Fibroblast of the conjunctiva (primary cell): ENCODE measurements at regions not wholly inside any gene's neighbourhood (a gene's known extent, or its start where the extent isn't known, plus 50 kb on each side); places are given as distances from the start of the nearest gene placed in this dataset.

Source experiments
- DNase-seq: peaks from one replicate; pipeline ENCODE4 v3.0.0-alpha.2; 2010; ENCODE audit warnings: low read depth

DNA sequence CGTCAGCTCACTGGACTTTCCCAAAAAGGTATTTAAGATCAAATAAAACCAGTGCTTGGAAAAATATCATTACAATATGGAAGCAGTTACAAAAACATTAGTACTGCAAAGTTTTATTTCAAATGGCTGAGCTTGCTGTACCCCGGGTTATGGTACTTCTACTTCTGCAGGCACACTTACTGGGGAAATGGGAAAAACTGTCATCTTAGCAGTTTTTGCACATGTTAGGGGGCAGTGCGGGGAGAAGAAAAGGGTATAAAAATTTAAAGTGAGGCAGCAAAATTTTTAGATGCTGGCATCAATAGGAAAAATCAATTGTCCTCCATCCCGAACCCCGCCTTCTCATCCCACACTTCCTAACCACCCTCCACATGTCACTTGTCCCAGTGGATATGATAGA is 133.4 kb downstream of the ATG4C start:
- DNase-seq: no peak

DNA sequence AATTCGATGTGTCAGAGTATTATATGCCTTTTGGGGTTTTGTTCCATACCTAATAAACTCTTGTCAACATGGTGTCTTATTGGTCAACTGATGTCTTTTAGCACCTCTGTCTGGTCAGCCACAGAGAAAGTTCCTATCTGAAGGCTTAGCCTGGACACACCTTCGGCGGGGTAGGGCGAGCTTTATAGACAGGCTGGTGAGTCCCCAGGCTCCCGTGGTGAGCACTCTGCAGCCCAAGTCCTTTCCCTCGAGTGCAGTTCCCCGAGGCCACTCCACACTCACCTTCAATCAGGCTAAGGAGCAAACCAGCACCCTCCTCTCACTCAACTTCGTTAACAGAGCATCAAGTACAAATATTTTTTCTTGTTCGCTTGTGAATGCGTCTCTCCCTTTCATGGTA is 133.9 kb downstream of the ATG4C start:
- DNase-seq: no peak

DNA sequence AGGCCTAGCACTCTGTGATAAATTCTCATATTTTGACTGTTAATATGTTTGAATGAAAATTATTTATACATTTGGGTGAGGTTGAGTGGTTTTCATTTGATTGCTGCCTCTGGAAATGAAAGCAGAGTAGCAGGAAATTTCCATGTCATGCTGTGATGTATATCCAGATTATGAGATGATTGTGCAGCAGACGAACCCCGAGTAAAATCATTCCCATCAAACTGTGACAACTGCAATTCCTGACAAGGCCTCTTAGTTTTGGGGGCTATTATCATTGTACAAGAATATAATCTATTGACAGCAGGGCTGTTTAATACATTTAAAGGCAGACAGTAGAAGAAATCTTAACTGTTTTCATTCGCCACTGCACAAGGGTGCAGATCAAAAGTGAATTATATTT is 134.8 kb downstream of the ATG4C start:
- DNase-seq: no peak

DNA sequence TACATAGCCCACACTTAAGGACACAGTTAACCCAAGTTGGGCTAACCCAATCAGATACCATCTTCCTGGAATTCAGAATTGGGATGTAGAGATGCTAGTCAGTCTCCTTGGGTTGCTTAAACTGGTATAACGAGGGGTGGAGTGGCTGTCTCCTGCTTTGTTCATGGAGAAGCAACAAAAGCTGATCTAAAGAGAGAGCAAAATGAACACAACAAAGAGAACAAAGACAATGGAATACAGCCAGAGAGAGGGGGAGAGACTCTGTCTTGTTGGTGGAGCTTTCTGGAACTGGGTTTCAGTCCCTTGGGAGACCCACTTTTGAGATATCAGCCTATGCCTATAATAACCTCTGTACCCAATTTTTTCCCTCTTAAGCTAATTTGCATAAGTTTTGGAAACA is 138.1 kb downstream of the ATG4C start:
- DNase-seq: no peak

DNA sequence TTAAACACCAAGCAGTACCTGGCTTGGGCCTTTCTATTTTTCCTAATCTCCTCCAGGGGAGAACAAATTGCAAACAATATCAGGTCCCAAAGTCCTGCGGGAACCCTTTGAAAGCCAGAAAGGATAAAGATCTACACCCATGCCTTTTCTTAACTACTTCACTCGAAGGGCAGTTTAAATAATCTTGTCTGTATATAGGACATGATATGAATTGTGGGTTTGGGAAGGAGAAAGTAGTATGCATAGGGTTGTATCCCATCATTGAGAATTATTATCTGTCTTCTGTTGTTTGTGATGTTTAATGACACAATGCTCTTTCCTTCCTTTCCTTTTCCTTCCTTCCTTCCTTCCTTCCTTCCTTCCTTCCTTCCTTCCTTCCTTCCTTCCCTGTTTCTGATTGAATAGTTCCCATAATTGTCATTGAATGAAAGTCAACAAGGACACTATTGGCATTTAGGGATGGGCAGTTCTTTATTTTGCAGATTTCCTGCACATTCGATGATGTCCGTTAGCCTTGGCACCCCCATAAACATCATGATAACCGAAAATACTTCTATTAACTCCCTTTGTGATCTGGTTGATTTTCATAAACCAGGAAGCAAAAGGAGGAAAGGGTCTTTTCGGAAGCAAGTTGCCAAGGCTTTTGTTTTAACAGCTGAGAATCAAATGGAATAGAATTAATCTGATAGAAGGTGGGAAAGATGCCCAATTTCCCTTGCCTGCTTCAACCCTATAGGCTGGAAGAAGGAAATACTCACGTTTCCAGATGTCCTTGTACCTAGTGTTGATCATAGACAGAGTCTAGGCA is 141.3 kb downstream of the ATG4C start:
- no peak for DNase-seq

DNA sequence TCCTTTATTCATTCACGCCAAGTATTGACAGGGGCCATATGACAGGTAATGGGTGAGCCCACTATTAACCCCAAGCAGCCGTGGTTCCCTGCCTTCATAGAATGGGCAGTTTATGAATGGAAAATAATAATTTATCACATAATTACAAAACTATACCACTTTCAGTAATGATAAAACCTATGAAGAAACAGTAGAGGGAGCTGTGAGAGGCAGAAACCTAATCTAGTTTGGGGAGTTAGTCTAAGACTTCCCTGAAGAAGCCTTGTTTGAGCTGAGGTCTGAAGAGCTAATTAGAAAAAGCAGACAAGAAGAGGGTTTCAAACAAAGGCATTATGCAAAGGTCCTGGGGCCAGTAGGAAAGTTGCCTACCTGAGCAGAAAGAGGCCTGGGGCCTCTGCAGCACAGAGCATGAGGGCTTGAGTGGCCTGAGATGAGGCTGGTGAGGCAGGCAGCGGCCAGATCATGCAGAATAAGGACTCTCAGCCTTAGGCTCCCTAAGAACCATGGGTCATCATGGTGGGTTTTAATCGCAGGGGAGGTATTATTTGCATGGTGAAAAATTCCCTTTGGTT is 142.8 kb downstream of the ATG4C start:
- DNase-seq: no peak

DNA sequence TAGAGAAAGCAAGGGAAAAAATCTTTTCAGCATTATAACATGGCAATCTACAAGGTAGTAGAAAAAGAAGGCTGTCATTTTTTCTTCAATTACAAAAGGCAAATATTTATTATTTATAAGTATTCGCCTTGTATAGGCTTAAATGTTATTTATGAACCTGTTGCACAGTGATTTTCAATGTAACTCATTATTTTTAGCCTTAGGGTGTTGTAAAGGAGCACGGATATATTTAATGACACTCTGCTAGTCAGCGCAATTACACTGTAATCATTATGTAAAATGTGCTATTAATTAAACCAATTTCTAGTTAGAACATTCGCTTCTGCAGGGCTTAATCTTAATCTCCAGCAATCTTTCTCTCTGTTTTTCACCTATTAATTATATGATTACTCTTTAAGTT is 145.0 kb downstream of the ATG4C start:
- no peak for DNase-seq

DNA sequence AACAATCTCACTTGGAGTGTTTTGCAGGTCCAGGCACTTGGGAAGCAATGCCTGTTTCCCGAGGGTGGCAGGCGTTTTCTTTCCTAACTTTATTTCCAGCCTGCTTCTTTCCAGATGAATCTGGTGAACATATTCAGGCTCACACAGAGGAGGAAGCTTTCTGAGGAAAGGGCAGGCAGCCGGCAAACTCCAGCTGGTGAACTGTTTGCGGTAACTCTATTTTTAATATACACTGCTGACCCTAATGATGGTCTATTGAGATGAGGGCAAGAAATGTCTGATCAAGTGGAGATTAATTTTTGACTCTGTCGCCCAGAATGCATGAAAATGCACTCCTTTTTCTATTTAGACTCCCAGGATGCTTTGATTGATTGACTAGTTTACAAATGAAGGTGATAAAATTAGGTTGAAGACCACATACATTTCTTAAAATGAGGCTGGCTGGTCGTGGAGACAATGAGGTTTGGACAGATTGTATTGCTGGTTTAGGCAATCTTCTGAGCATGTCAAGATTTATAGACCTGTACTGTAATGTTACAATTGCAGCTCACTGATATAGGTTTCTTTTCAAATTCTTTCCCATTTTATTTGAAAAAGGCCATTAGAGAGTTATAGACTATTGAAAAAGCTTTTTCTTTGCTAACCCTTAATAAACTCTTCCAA is 153.8 kb downstream of the ATG4C start:
- DNase-seq: no peak

DNA sequence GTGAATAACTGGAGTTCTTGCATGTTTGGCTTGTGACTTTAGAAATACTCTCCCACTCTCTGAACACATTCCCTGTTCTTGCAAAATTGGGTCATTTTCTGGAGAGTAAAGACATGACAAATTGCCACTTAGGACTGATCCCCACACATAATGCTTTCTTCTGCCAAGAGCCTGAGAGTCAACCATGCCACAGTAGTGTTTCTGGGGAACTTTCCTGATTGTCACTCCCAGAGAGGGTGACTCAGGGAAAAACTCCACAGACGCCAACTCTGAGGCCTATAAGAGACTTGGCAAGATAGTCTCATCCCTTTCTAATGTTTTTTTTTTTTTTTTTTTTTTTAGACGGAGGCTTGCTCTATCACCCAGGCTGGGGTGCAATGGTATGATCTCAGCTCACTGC is 157.8 kb downstream of the ATG4C start:
- no peak for DNase-seq

DNA sequence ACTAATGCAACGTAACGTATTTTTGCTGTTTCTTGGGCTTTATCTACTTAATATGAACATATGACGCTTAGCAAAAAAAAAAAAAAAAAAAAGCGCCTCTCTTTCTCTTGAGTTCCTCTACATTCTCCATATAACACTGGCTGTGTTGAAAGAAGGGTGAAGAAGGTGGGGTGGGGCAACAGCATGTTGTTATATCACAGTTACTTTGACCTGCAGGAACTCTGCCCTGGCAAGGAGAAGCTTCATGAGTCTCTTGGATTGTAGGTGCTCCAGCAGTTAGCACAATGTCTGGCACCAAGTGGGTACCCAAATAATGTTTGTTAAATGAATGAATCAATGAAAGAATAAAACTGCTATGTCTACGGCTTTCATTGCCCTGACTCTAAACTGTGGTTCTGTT is 162.6 kb downstream of the ATG4C start:
- no peak for DNase-seq

DNA sequence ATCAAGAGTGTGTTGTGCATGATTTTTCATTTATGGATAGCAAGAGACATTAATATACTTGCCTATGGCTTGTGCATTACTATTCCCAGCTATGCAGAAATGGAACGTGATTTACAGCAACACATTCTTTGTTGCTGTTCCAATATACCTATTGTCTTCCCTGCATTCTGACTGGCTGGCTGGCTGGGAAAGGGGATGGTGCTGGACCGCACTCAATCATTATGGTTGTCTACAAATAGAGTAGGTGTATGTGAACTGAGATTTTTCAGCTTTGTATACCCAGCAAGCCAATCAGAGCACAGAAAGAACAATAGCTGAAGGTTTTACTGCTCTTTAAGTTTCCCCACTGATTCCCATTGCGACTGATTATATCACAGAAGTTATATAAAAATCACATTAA is 167.5 kb downstream of the ATG4C start:
- DNase-seq: no peak

DNA sequence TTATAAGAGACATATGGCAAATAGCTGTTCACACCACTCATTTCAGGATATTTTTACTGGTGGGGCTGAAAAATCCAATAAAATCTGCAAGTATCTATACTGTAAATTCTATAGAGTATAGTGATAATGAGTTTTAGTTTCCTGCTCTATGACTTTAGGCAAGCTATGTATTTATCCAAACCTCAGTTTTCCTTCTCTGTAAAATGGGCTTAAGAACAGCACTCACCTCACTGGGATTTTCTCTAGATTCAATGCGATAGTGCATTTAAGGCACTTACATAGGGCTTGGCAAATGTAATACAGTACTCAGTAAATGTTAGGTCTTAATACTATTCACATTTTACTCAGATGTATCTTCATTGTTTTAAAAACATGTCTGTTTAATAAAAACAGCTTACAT is 168.7 kb downstream of the ATG4C start:
- no peak for DNase-seq

DNA sequence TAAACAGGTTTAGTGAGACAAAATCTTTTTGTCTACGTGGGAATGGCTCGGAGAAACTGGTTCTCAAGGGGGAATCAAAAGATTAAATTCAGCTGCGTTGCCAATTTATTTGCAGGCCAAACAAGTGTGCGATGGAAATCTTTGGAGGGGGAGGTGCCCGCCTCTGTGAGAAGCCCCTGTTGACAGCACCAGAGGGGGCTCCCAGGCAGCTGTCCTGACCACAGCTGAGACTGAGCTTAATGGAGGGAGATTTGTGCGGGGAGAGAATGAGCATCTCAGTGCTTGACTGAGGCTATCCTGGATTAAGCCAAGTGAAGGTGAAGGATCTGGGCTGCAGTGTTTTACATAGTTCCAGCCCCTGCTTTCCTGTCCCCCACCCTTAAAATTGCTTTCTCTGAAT is 169.7 kb downstream of the ATG4C start:
- no peak for DNase-seq

DNA sequence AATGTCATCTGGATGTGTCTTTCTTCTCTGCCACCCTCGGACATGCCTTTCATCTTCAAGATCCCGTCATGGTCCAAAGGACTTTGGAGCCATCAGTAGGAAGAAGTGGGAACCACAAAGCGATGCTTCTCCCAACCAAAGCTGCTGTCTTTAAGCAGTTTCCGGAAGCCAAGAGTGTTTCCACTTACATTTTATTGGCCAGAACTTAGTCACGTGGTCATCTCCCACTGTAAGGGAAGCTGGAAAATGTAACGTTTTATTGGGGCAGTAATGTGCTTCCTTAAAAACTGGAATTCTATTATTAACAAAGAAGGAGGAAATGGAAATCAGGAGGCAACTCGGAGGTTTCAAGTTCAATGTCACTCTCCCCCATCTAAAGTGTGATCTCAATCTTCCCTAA is 170.8 kb downstream of the ATG4C start:
- DNase-seq: no peak

DNA sequence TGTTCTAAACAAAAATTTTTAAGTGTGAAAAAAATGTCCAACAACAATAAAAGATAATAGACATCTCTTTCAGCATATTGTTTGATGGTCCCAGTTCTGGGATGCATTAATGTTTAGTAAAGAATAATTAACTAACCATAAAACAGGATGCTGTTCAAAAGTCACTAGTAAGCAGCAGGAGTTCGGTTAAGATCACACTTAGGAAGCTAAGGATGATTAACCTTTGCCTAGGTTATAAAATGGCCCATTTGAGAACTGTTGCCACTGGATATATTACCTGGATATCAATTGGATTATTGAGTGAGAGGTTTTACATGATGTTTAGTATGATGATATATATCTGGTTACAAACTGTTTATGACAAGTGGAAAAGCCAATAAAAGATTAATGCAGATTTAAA is 171.7 kb downstream of the ATG4C start:
- no peak for DNase-seq

DNA sequence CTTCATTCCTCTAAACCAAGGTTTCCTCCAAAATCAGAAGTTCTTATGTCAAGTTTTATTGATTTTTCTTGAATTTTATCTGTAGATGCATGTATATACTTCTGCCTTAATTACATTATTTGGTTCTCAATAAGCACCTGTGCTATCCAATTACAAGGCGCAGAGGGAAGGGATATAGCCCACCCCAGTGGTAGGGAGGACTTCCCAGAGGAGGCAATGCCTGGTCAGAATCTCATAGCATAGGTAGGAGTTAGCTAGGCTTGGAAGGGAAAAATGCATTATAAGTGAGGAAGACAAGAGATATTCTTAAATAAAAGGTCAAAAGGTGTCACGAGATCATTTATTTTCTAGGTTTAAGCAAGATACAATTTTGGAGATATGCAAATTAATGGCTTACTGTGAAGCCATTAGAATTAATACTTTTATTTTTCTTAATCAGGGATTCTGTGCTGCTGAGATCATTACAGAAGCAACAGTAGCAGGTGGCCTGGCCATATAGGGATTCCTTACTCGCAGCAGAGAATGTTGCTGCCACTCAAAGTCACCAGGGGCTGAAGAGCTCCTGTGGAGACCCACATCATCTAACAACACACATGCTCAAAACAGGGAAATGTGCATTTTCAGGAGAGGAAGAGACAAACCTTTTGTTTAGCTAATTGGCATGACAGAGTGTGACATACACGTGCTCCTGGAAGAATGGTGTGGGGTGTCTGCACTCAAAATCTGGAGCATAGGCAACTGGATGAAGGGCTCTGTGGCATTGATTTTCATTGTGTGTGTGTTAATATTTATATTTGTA is 178.3 kb downstream of the ATG4C start:
- DNase-seq: no peak

DNA sequence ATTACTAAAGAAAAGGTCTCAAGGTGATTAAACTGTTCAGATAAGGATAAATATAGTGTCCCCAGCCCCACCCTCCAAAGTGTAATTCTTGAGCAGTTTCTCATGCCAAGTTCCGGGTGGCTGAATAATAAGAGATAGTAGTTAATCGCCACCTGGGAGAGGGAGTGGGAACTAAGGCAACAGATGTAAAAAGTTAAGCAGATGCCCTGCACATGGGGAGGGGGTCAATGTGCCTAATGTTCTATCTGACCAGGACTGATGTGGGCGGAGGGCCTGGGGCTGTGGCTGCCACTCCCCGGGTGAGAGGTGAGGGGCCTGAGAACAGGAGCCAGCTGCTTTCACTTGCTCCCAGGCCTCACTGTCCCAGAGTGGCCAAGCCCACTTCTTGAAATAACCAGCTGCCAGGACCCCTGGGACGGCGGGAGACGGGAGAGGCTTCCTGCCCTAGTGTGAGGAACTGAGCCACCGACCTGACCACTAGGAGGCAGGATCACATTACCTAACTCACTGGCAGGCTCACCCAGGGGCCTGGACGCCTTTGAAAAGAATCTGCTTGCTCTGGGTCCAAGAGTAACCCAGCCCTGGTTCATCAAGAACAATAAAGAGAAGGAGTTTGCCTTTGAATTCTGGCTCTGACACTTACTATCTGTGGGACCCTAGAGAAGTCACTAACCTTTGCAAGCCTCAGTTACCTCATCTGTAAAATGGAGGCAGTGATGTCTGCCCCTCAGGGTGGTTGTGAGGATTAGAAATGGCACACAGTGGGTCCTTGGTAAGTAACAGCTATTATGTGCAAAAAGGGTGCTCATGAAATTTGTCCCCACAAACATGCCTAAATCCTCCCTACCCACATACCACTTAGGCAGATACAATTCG is 179.2 kb downstream of the ATG4C start:
- DNase-seq: peak; percentile 23

DNA sequence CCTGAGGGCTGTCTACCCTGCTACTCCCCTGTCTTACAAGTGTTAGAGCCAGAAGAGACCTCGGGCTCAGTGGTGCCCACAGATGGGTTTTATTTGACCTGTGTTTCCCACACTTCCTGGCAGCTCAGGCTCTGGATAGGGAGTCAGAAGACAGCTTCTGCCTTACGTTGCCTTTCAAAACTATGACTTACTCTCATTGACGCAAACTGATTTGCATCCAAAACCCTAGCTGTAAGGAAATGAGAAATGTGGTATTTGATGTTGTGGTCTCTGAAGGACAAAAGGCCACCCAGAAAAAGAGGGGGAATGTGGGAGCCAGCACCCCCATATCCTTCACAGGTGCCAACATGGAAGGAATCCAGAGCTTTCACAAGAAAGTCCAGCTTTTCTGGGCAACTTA is 180.2 kb downstream of the ATG4C start:
- no peak for DNase-seq

DNA sequence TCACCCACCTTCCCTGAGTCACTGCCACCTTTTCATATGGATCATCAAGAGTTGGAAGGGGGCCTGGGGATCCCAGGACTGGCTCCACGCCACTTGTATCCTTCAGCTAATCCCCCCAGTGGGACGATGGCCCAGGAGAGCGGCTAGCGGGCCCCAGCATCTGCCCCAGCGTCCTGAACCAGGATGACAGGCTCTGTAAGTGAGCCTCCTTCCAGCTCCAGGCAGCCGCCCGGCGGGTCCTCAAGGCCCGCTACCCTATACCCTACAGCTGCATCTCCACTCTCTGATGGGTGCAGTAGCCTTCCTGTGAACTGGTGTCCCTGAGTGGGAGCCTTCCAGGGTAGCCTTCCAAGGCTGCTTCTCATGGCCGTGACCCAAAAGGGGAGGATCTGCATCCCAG is 183.1 kb downstream of the ATG4C start:
- no peak for DNase-seq

DNA sequence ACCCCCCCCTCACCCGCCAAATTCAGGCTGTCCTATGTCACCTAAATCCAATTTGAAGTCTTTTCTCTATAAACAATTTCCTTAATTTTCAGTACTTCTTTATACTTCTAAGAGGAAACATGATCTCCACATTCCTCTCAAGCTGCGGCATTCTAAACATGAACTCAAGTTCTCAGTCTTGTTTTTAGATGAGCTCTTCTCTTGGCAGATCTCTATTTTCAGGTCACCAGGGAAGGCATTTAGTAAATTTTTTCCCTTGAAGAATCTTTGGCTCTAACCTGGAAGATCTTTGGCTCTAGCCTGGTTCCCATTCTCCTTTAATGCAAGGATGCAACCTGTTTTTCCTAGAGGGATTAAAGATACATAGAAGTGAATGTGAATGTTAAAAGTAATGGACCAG is 193.4 kb downstream of the ATG4C start:
- DNase-seq: no peak

DNA sequence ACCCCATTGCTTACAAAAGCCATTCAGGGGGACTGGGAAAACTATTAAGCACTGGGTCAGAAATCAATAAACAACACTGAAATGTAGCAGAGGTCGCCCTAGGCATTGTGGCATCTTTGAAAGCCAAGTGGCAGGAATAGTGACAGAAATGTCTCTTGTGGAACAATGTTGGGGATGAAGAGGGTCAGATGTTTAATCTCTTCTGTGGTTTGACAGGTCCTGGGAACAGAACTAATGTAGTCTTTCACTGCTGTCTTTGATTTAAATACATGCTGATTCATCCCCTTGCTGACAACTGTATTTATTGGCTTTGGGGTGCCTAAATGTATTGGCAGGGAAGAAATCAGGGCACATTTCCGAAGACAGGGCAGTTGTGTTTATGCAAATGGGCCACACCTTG is 194.8 kb downstream of the ATG4C start:
- no peak for DNase-seq

DNA sequence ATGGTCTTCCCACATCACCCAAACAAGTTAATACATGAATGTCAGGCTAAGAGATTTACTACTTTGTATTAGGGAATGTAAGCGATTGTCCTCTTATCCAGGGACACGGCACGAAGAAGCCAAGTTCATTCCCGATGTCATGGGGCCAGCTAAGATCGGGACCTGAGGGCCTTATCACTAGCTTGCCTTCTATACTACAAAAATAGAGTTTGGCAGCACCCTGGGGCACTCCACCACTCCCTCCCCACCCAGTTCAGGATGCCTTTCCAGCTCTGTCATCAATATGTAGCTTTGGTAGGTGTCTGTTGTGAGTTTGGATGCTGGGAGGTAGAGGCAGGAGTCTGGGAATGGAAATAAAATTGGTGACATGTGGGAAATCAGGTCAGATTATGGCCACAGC is 197.5 kb downstream of the ATG4C start:
- DNase-seq: no peak
